IPS-15b (cell line): ENCODE measurements at regions not wholly inside any gene's neighbourhood (a gene's known extent, or its start where the extent isn't known, plus 50 kb on each side); places are given as distances from the start of the nearest gene placed in this dataset.

ENCODE experiments used
- H3K27me3 ChIP-seq: one replicate; pipeline ENCODE4 v1.6.1; 2013; ENCODE audit warnings: low read length; ENCODE audit not compliant: control insufficient read depth, insufficient read depth
- H3K36me3 ChIP-seq: one replicate; pipeline ENCODE4 v1.6.1; 2013; ENCODE audit warnings: low read length; ENCODE audit not compliant: control insufficient read depth, insufficient read depth
- H3K4me1 ChIP-seq: one replicate; pipeline ENCODE4 v1.6.1; 2013; ENCODE audit warnings: mild to moderate bottlenecking, low read length; ENCODE audit not compliant: control insufficient read depth, insufficient read depth
- H3K4me3 ChIP-seq: one replicate; pipeline ENCODE4 v1.5.1; 2013; ENCODE audit warnings: low read depth, low read length
- H3K9ac ChIP-seq: one replicate; pipeline ENCODE4 v1.6.1; 2013; ENCODE audit warnings: low read depth, mild to moderate bottlenecking, low read length
- H3K9me3 ChIP-seq: one replicate; pipeline ENCODE4 v1.6.1; 2013; ENCODE audit warnings: mild to moderate bottlenecking, low read length; ENCODE audit not compliant: control insufficient read depth, insufficient read depth

GRCh38 chr22:22141031-22141430, 103.6 kb upstream of the VPREB1 start:
- no peak overlapping the region for H3K4me3 ChIP-seq
- H3K9me3 ChIP-seq: no peaks in the 10 kb centered on the region
- no peaks in the 10 kb centered on the region for H3K36me3 ChIP-seq
- H3K4me1 ChIP-seq: peaks cover 7% of the 10 kb centered on the region
- peaks cover 100% of the 10 kb centered on the region for H3K27me3 ChIP-seq
- no peak overlapping the region for H3K9ac ChIP-seq

DNA sequence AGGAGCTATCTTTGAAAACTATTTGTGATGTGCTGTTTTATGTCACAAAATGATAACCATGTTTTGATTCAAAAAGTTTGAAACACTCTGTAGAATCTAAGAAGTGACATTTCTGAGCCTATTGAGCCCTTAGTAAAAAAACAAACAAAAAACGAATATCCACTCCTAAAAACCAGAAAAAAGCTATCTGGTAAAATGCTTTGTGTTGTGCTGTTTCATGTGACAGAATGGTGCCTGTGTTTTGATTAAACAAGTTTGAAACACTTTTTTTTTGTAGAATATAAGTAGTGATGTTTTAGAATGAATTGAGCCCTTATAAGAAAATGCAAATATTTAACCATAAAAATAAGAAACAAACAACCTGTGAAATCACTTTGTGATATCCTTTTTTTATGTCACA, 105.2 kb upstream of the VPREB1 start:
- Histone ChIP-seq H3K9me3 (no peaks in the 10 kb centered on the region), H3K9ac (no peak overlapping the region), H3K4me3 (no peak overlapping the region), H3K36me3 (no peaks in the 10 kb centered on the region), H3K27me3 (peaks cover 100% of the 10 kb centered on the region), H3K4me1 (peaks cover 7% of the 10 kb centered on the region)

DNA sequence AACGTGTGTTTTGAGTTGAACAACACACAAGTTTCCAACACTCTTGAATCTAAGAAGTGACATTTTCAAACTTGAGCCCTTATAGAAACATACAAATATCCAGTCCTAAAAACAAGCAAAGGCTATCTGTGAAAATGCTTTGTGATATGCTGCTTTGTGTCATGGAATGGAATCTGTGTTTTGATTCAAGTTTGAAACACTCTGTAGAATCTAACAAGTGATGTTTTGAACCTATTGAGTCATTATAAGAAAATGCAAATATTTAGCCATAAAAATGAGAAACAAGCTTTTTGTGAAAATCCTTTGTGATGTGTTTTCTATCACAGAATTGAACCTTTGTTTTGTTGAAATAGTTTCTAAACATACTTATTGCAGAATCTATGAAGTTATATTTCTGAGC, 105.7 kb upstream of the VPREB1 start:
- no peaks in the 10 kb centered on the region for H3K36me3 ChIP-seq
- no peak overlapping the region for H3K4me3 ChIP-seq
- no peak overlapping the region for H3K9ac ChIP-seq
- H3K27me3 ChIP-seq: peaks cover 100% of the 10 kb centered on the region
- peaks cover 7% of the 10 kb centered on the region for H3K4me1 ChIP-seq
- H3K9me3 ChIP-seq: no peaks in the 10 kb centered on the region

DNA sequence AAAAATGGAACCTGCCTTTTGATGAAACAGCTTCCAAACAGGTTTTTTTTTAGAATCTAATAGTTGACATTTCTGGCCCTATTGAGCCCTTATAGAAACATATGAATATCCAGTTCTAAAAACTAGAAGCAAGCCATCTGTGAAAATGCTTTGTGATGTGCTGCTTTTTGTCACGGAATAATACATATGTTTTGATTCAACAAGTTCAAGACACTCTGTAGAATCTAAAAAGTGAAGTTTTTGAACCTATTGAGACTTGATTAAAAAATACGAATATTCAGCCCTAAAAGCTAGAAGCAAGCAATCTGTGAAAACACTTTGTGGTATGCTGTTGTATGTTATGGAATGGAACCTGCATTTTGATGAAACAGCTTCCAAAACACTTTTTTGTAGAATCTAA, 106.7 kb upstream of the VPREB1 start:
- H3K4me1 ChIP-seq: peaks cover 4% of the 10 kb centered on the region
- H3K36me3 ChIP-seq: no peaks in the 10 kb centered on the region
- H3K27me3 ChIP-seq: peaks cover 99% of the 10 kb centered on the region
- no peaks in the 10 kb centered on the region for H3K9me3 ChIP-seq
- no peak overlapping the region for H3K4me3 ChIP-seq
- H3K9ac ChIP-seq: no peak overlapping the region

GRCh38 chr22:22133910-22134309, 110.7 kb upstream of the VPREB1 start:
- H3K4me3 ChIP-seq: no peak overlapping the region
- peaks cover 99% of the 10 kb centered on the region for H3K27me3 ChIP-seq
- no peaks in the 10 kb centered on the region for H3K4me1 ChIP-seq
- no peaks in the 10 kb centered on the region for H3K36me3 ChIP-seq
- H3K9ac ChIP-seq: no peak overlapping the region
- no peaks in the 10 kb centered on the region for H3K9me3 ChIP-seq

- H3K27me3 ChIP-seq: peaks cover 99% of the 10 kb centered on the region
- H3K4me3 ChIP-seq: no peak overlapping the region
- H3K9me3 ChIP-seq: no peaks in the 10 kb centered on the region
- H3K9ac ChIP-seq: no peak overlapping the region
- H3K4me1 ChIP-seq: no peaks in the 10 kb centered on the region
- H3K36me3 ChIP-seq: no peaks in the 10 kb centered on the region
Observed at GRCh38 chr22:22130953-22131608, 113.5 kb upstream of the VPREB1 start.

DNA sequence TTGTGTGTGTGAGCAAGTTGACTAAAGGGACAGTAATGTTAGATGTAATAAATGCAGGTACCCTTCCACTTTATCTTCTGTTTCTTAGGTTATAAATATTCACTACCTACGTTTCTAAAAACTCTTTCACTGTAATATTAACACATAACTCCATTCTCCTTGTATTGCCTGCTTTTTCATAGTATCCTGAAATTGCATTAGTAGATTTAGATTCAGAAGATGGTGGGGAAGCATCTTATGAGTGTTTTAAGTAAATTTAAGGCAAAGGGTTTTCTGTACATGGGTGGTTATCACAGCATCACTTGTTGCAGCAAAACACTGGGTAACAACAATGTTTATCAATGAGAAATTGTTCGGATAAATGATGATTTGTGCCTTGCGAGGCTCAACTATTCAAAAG, 115.2 kb upstream of the VPREB1 start:
- Histone ChIP-seq H3K9me3 (no peaks in the 10 kb centered on the region), H3K4me3 (no peak overlapping the region), H3K9ac (no peak overlapping the region), H3K27me3 (peaks cover 93% of the 10 kb centered on the region), H3K36me3 (no peaks in the 10 kb centered on the region), H3K4me1 (no peaks in the 10 kb centered on the region)

GRCh38 chr22:22128440-22128839, 116.1 kb upstream of the VPREB1 start:
- Histone ChIP-seq H3K4me1 (no peaks in the 10 kb centered on the region), H3K4me3 (no peak overlapping the region), H3K9ac (no peak overlapping the region), H3K36me3 (no peaks in the 10 kb centered on the region), H3K9me3 (no peaks in the 10 kb centered on the region), H3K27me3 (peaks cover 92% of the 10 kb centered on the region)

GRCh38 chr22:22127100-22127499, 117.5 kb upstream of the VPREB1 start:
- Histone ChIP-seq H3K4me3 (no peak overlapping the region), H3K27me3 (peaks cover 92% of the 10 kb centered on the region), H3K9ac (no peak overlapping the region), H3K36me3 (no peaks in the 10 kb centered on the region), H3K9me3 (no peaks in the 10 kb centered on the region), H3K4me1 (no peaks in the 10 kb centered on the region)

- Histone ChIP-seq H3K27me3 (peaks cover 92% of the 10 kb centered on the region), H3K4me1 (no peaks in the 10 kb centered on the region), H3K4me3 (no peak overlapping the region), H3K36me3 (no peaks in the 10 kb centered on the region), H3K9ac (no peak overlapping the region), H3K9me3 (no peaks in the 10 kb centered on the region)
Observed at GRCh38 chr22:22125579-22126468, 118.8 kb upstream of the VPREB1 start.

- no peak overlapping the region for H3K9ac ChIP-seq
- H3K27me3 ChIP-seq: peaks cover 92% of the 10 kb centered on the region
- no peak overlapping the region for H3K4me3 ChIP-seq
- no peaks in the 10 kb centered on the region for H3K9me3 ChIP-seq
- no peaks in the 10 kb centered on the region for H3K36me3 ChIP-seq
- H3K4me1 ChIP-seq: no peaks in the 10 kb centered on the region
Observed at GRCh38 chr22:22125028-22125578, 119.5 kb upstream of the VPREB1 start.

GRCh38 chr22:22124374-22124773, 120.2 kb upstream of the VPREB1 start:
- Histone ChIP-seq H3K9me3 (no peaks in the 10 kb centered on the region), H3K9ac (no peak overlapping the region), H3K4me3 (no peak overlapping the region), H3K27me3 (peaks cover 88% of the 10 kb centered on the region), H3K4me1 (no peaks in the 10 kb centered on the region), H3K36me3 (no peaks in the 10 kb centered on the region)
